Activated T-helper 1 cell treated with anti-CD3 and anti-CD28 coated beads, Interleukin-12 subunit alpha, Interleukin-12 subunit beta, Interleukin-2, Interleukin-4 antibody, amounts not matched to agents 30 ng/mL and 10 ng/mL and 1 ng/mL, durations not matched to agents 14 hours and 24 hours and 36 hours (primary cell): ENCODE measurements at regions not wholly inside any gene's neighbourhood (a gene's known extent, or its start where the extent isn't known, plus 50 kb on each side); places are given as distances from the start of the nearest gene placed in this dataset.
"Not testable (repeated sequence)": the region's sequence is repeated elsewhere in the genome, so short reads cannot be mapped to it uniquely, and the experiment has no call there.

Source experiments
- DNase-seq: peaks from one replicate; pipeline ENCODE4 v3.0.0; 2021; ENCODE audit warnings: low spot score
- H3K27ac Mint-ChIP-seq: one replicate; pipeline ENCODE4 v1.8.0; 2021; ENCODE audit warnings: mild to moderate bottlenecking, mixed read lengths
- H3K27me3 Mint-ChIP-seq: one replicate; pipeline ENCODE4 v1.8.0; 2022; ENCODE audit warnings: mild to moderate bottlenecking, moderate library complexity, mixed read lengths; ENCODE audit not compliant: insufficient read depth
- H3K36me3 Mint-ChIP-seq: one replicate; pipeline ENCODE4 v1.8.0; 2021; ENCODE audit warnings: low read depth, mixed read lengths
- H3K4me1 Mint-ChIP-seq: one replicate; pipeline ENCODE4 v1.8.0; 2021; ENCODE audit warnings: low read depth, mixed read lengths
- H3K4me3 Mint-ChIP-seq: one replicate; pipeline ENCODE4 v1.8.0; 2021; ENCODE audit warnings: mild to moderate bottlenecking, moderate library complexity, mixed read lengths
- H3K9me3 Mint-ChIP-seq: one replicate; pipeline ENCODE4 v1.8.0; 2021; ENCODE audit warnings: mixed read lengths
- intact Hi-C: fragments of 100-400 bp; cut with micrococcal nuclease; formaldehyde crosslinking; loops from one replicate; pipeline ENCODE4 v1.15.1; 2024

DNA sequence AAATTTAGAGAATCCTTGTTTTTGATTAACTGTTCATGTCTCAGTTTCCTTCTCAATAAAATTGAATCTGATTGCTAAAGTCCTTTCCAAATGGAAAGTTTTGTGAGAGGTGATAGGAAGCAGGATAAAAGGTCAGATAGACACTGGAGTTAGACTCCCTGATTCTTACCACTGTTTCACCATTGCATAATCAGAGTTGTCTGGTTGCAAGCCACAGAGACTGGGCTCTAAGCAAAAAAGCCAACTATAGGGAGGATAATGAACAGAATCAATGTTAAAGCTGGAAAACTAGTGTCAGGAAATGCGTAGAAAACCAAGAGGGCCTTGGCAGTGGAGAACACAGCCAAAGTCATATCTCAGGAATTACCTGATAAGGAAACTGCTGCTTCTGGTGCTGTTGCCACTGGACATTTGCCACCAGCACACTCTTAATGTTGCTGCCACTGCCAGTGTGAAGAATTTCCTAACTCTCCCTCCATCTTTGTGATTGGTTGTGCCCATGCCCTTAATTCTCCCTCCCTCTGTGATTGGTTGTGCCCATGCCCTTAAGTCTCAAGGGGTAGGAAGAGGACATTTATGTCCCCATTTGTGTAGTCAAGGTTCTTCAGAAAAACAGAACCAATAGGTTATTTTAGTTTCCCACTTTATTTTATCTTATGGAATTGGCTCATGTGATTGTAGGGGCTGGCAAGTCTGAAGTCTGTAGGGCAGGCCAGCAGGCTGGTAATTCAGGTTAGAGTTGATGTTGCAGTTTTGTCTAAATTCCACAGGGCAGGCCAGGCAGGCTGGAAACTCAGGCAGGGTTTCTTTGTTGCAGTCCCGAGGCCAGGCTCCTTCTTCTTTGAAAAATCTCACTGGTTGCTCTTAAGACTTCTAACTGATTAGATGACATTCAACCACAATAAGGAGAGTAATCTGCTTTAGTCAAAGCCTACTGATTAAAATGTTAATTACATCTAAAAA, 639.0 kb downstream of the REEP3 start:
- intact Hi-C loops: no loop called here
- Mint-ChIP-seq H3K36me3 (no peaks in the 10 kb centered on the region), H3K27ac (no peak overlapping the region)

DNA sequence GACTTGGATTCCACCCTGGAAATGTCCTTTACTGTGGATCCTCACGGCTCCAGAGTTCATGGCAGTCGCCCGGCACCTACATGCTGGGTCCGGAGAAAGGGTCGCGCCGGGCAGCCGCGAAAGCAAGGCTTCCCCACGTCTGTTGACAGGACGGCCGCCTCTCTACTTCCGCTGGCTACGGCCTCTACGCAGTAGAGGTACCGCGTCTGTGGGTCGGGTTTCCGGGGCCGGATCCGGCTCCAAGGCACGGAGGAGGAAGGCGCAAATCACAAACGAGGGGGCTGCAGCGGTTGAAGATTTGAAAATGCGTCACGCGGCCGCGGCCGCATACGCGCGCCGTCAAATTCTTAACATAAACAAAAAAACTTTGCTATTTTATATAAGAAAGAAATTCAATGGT, 649.6 kb downstream of the REEP3 start:
- Mint-ChIP-seq H3K27ac (no peak overlapping the region), H3K36me3 (no peaks in the 10 kb centered on the region), H3K27me3 (no peaks in the 10 kb centered on the region), H3K4me1 (no peaks in the 10 kb centered on the region), H3K4me3 (no peak overlapping the region), H3K9me3 (peaks cover 6% of the 10 kb centered on the region)
- DNase-seq: no peak
- intact Hi-C loops: no loop called here

More for the DNA sequence above, 639.0 kb downstream of the REEP3 start:
- no peaks in the 10 kb centered on the region for H3K27me3 Mint-ChIP-seq
- H3K4me1 Mint-ChIP-seq: no peaks in the 10 kb centered on the region
- no peak overlapping the region for H3K4me3 Mint-ChIP-seq
- H3K9me3 Mint-ChIP-seq: no peaks in the 10 kb centered on the region
- DNase-seq: no peak

DNA sequence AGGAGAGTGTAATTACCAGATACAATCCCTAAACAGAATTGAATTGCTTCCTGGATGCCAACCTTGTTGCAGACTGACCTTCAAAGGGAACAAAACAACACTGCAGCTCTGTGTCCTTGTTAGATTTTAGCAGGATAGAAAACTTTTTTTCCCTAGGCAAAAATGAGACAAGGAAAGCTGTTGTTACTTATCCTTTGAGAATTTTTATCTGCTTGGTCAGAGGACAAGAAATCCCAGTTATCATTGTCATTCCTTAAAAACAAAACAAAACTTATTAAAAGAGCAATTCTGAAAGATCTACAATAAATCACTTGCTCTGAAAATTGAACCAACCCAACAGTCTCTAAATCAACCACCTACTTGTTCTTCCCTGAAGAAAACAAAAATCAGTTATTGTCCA, 652.6 kb downstream of the REEP3 start:
- Mint-ChIP-seq H3K4me3 (no peak overlapping the region), H3K36me3 (no peaks in the 10 kb centered on the region), H3K9me3 (no peaks in the 10 kb centered on the region), H3K27ac (no peak overlapping the region), H3K4me1 (no peaks in the 10 kb centered on the region), H3K27me3 (no peaks in the 10 kb centered on the region)
- no peak for DNase-seq
- intact Hi-C loops: no loop called here

DNA sequence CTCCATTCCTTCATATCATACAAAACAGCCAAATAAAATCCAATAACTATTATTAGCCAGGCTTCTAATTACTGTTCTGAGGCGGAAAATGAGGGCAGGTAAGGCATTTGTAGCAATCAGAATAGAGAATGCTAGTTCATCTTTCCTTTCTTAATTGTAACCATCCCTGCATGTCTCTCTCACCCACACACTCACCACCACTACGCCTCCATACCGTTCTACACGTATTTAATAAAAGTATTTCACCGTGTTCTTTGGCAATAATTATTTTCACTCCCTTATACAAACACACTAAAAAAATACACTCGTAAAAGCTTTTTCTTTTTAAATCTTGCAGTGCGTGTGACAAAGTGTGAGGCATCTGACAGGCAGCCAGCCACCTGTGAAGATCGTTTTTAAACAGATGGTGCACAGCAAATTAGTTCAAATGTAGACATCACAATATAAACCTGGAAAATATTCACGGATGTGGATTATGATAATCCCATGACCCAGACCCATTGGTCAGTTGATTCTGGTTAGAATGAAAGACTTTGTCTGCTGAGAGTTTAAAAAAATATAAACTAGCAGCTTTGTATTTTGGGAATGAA, 653.6 kb downstream of the REEP3 start:
- intact Hi-C loops: no loop called here
- Mint-ChIP-seq H3K9me3 (no peaks in the 10 kb centered on the region), H3K27ac (no peak overlapping the region), H3K4me1 (no peaks in the 10 kb centered on the region), H3K27me3 (no peaks in the 10 kb centered on the region), H3K36me3 (no peaks in the 10 kb centered on the region), H3K4me3 (no peak overlapping the region)
- no peak for DNase-seq

DNA sequence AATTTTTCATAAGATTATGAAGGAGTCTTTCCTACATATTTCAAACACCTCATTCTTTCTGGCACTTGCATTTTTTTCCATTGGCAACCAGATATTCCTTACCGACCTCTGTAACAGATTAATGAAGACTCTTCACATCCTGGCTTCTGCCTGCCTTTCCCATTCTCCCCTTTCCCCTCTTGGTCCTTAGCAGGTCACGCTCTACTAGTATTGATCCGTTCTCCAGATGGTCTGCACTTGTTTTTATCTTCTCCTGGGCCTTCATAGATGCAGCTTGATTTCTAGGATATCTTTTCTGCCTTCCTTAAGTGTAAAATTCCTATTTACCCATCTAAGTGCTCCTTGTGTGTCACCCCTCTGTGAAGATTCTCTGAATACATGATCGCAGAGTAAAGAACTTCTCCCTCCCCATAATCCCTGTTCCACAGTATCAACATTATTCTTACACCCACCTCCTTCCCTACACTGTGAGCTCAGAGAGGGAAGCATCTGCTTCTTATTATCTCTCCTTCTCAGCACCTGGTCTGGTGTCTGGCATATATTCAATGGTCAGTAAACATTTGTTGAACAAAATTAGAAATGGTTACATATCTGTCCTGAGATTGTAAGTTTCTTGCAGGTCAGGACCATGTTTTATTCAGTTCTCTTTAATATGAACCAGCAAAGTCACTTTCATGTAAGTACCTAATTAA, 654.2 kb downstream of the REEP3 start:
- intact Hi-C loops: no loop called here
- Mint-ChIP-seq H3K36me3 (no peaks in the 10 kb centered on the region), H3K4me1 (no peaks in the 10 kb centered on the region), H3K4me3 (no peak overlapping the region), H3K27ac (no peak overlapping the region), H3K27me3 (no peaks in the 10 kb centered on the region), H3K9me3 (no peaks in the 10 kb centered on the region)
- DNase-seq: no peak

DNA sequence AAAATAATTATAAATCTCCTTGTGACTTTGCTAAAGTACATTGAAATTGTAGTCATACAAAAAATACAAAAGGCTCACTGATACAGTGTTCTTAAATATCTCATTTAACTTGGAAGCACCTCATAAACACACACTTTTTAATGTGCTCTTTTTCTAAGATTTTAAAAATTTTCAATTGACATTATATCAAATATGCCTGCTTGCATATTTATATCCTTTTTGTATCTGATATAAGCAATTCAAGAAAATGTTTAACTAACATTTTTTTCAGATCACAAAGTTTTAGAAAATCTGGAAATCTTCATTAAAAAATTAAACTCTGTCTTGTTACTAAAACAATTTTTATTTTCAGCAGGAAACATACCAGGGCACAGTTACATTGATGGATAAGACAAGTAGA, 661.5 kb downstream of the REEP3 start:
- intact Hi-C loops: no loop called here
- H3K9me3 Mint-ChIP-seq: no peaks in the 10 kb centered on the region
- no peak overlapping the region for H3K4me3 Mint-ChIP-seq
- no peaks in the 10 kb centered on the region for H3K4me1 Mint-ChIP-seq
- H3K36me3 Mint-ChIP-seq: no peaks in the 10 kb centered on the region
- no peaks in the 10 kb centered on the region for H3K27me3 Mint-ChIP-seq
- no peak for DNase-seq
- H3K27ac Mint-ChIP-seq: no peak overlapping the region

DNA sequence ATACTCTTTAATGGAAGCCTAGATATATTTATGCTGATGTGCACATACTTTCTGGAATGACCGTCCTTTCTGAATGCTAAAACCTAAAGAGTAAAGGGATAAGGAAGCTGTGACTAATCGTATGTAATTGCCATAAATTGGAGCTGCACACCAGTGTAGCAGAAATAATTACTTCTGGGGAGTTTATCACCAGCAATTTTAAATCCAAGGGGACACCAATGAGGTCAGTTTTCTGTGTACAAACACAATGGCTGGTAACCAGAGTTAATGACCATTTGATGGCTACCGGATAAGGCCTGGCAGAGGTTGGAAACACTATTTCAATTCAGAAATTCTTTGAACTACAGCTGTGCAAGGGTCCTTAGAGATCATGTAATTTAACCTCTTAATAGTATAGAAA, 670.1 kb downstream of the REEP3 start:
- H3K27me3 Mint-ChIP-seq: no peaks in the 10 kb centered on the region
- intact Hi-C loops: no loop called here
- no peaks in the 10 kb centered on the region for H3K4me1 Mint-ChIP-seq
- DNase-seq: no peak
- H3K9me3 Mint-ChIP-seq: no peaks in the 10 kb centered on the region
- no peaks in the 10 kb centered on the region for H3K36me3 Mint-ChIP-seq
- no peak overlapping the region for H3K4me3 Mint-ChIP-seq
- no peak overlapping the region for H3K27ac Mint-ChIP-seq

DNA sequence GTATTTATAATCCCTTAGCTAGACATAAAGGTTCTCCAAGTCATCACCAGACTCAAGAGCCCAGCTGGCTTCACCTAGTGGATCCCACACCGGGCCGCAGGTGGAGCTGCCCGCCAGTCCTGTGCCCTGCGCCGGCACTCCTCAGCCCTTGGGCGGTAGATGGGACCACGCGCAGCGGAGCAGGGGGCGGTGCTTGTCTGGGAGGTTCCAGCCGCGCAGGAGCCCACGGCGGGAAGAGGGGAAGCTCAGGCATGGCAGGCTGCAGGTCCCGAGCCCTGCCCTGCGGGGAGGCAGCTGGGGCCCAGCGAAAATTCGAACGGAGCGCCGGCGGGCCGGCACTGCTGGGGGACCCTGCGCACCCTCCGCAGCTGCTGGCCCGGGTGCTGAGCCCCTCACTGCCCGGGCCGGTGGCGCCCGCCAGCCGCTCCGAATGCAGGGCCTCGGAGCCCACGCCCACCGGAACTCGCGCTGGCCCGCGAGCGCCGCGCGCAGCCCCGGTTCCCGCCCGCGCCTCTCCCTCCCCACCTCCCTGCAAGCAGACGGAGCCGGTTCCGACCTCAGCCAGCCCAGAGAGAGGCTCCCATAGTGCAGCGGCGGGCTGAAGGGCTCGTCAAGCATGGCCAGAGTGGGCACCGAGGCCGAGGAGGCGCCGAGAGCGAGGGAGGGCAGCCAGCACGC, 675.6 kb downstream of the REEP3 start:
- no peak for DNase-seq
- Mint-ChIP-seq H3K4me3 (no peak overlapping the region), H3K9me3 (no peaks in the 10 kb centered on the region), H3K4me1 (no peaks in the 10 kb centered on the region), H3K36me3 (no peaks in the 10 kb centered on the region), H3K27me3 (no peaks in the 10 kb centered on the region), H3K27ac (no peak overlapping the region)
- intact Hi-C loops: no loop called here

DNA sequence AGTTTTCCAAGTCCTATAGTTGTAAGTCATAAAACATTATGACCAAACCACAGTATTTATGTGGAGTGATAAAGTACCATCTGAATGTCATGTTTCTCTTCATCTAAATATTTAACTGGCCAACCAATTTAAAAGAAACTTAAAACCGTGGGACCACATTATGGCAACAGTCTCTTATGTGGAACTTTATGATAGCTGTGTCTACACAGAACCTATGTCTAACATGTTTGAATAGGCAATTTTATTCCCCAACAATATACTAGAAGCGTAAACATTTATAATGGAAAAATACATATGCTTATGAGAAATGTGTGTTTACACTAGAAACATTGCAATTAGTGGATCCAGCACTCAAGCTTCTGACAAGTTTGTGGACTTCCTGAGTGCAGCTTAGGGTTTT, 680.7 kb downstream of the REEP3 start:
- H3K27me3 Mint-ChIP-seq: no peaks in the 10 kb centered on the region
- H3K4me3 Mint-ChIP-seq: no peak overlapping the region
- H3K36me3 Mint-ChIP-seq: no peaks in the 10 kb centered on the region
- H3K27ac Mint-ChIP-seq: no peak overlapping the region
- H3K4me1 Mint-ChIP-seq: no peaks in the 10 kb centered on the region
- intact Hi-C loops: no loop called here
- peaks cover 2% of the 10 kb centered on the region for H3K9me3 Mint-ChIP-seq
- no peak for DNase-seq

DNA sequence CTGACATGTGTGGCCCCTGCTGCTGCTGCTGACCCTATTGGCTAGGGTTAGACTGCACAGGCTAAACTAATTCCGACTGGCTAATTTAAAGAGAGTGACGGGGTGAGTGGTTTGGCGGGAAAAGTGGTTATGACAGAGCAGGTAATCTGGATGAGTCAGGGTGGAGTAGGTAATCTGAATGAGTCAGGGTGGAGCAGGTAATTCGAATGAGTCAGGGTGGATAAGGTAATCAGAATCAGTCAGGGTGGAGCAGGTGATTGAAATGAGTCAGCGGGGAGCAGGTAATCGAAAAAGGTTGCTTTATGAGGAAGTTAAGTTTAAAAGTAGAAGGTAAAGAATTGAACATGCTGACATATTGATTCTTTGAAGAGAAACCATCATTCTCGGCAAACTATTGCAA, 683.3 kb downstream of the REEP3 start:
- H3K27ac Mint-ChIP-seq, H3K9me3 Mint-ChIP-seq, H3K36me3 Mint-ChIP-seq, H3K4me3 Mint-ChIP-seq, intact Hi-C loops, H3K27me3 Mint-ChIP-seq, DNase-seq, H3K4me1 Mint-ChIP-seq: not testable (repeated sequence)

DNA sequence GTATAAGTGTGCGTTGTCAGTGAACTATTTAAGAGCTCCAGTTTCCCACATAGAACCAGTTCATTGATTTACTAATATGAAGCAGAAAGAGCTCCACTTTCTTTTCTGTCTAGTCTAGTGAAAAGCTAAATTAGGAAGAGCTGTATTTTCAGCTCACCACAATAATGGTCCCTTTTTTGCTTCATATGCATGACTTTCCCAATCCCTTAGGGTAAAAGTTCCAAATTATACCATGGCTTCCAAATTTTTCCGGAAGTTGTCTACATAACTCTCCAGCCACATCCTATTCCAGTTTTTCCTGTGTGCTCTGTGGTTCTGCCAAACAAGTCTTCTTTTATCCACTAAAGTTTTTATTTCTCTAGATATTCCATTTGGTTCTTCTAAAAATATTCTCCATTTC, 685.2 kb downstream of the REEP3 start:
- intact Hi-C loops: no loop called here
- peaks cover 12% of the 10 kb centered on the region for H3K9me3 Mint-ChIP-seq
- no peaks in the 10 kb centered on the region for H3K4me1 Mint-ChIP-seq
- peaks cover 2% of the 10 kb centered on the region for H3K27me3 Mint-ChIP-seq
- H3K4me3 Mint-ChIP-seq: no peak overlapping the region
- no peak for DNase-seq
- H3K27ac Mint-ChIP-seq: no peak overlapping the region
- H3K36me3 Mint-ChIP-seq: no peaks in the 10 kb centered on the region

DNA sequence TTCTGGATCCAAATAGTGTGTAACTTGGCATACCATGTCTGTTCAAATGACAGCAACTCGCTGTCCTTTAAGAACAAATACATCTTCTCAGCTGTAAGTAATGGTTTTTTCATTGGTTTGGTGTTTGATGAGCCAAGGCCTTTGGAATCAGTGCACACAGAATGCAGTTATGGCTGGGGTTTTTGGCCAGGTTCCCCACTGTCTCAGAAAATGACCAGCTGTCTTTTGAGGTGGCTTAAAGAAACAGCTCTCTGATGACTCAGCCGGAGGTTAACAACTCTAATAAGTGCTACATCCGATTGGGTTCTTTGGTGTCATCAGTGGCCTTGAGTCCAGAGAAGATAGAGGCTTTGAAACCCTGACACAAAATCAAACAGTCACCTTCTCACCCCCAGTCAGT, 688.4 kb downstream of the REEP3 start:
- no peak overlapping the region for H3K4me3 Mint-ChIP-seq
- peaks cover 2% of the 10 kb centered on the region for H3K27me3 Mint-ChIP-seq
- no peaks in the 10 kb centered on the region for H3K36me3 Mint-ChIP-seq
- intact Hi-C loops: no loop called here
- H3K9me3 Mint-ChIP-seq: peaks cover 12% of the 10 kb centered on the region
- no peak overlapping the region for H3K27ac Mint-ChIP-seq
- DNase-seq: no peak
- H3K4me1 Mint-ChIP-seq: no peaks in the 10 kb centered on the region

DNA sequence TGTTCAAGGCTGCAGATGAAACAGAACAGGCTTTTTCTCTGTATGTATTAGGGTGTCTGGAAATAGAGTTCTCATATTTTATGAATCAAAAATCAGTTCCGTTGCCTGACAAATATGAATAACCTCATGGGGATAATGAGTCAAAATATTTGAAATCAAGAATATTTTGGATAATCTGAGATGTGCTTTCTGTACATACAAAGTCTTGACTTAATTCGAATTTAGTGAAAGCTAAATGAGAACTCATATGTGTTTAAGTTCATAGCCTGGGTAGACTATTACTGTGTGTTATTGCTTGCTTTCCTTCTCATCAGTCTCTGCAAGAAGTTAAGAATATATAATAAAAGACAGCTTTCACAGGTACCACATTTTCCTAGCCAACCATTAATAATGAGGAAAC, 689.0 kb downstream of the REEP3 start:
- H3K4me1 Mint-ChIP-seq: no peaks in the 10 kb centered on the region
- intact Hi-C loops: no loop called here

More for the DNA sequence above, 689.0 kb downstream of the REEP3 start:
- H3K36me3 Mint-ChIP-seq: no peaks in the 10 kb centered on the region
- no peak for DNase-seq
- no peak overlapping the region for H3K27ac Mint-ChIP-seq
- H3K27me3 Mint-ChIP-seq: peaks cover 2% of the 10 kb centered on the region
- no peak overlapping the region for H3K4me3 Mint-ChIP-seq
- H3K9me3 Mint-ChIP-seq: peaks cover 12% of the 10 kb centered on the region
